IMR-90 (cell line): ENCODE measurements at regions not wholly inside any gene's neighbourhood (a gene's known extent, or its start where the extent isn't known, plus 50 kb on each side); places are given as distances from the start of the nearest gene placed in this dataset.

Experiments used
- ATAC-seq: fragments of 200-7000 bp; cut with Tn5 transposase; 2 replicates; pipeline ENCODE4 v1.9.1; 2020; ENCODE audit warnings: low read depth, mild to moderate bottlenecking, moderate library complexity
- BruUV-seq: library from RNA; stranded (reverse); fragments of 400-500 nt; replicated peaks from 2 replicates; lab custom pipeline; 2021; lab: Mats Ljungman, UMichigan
- CTCF ChIA-PET: fragments of 300-600 bp; formaldehyde crosslinking; extraction: SDS; loops from one replicate; lab custom pipeline; 2021; ENCODE audit warnings: antibody characterized with exemption; lab: Yijun Ruan, JAX
- POLR2A ChIA-PET: fragments of 300-600 bp; sonication (Branson Sonifier 250); formaldehyde crosslinking; loops from one replicate; lab custom pipeline; 2022; ENCODE audit warnings: antibody characterized with exemption; ENCODE audit not compliant: unreplicated experiment; lab: Charles Lee
- DNase-seq: peaks from one replicate; pipeline ENCODE4 v3.0.0; 2013
- H2AFZ ChIP-seq: replicated peaks from 2 replicates; pipeline ENCODE3; 2013; ENCODE audit warnings: low read length, mild to moderate bottlenecking; ENCODE audit not compliant: poor library complexity
- H2AK5ac ChIP-seq: 2 replicates; pipeline ENCODE4 v1.6.1; 2013; ENCODE audit warnings: low read depth, low read length, inconsistent platforms
- H2AK9ac ChIP-seq: replicated peaks from 2 replicates; pipeline ENCODE3; 2013; ENCODE audit warnings: mild to moderate bottlenecking, low read depth, low read length, moderate library complexity; ENCODE audit not compliant: poor library complexity
- H2BK120ac ChIP-seq: 2 replicates; pipeline ENCODE4 v1.6.1; 2013; ENCODE audit warnings: low read depth, low read length, inconsistent platforms
- H2BK15ac ChIP-seq: 3 replicates; pipeline ENCODE4 v1.6.1; 2013; ENCODE audit warnings: low read depth, low read length, inconsistent platforms
- H2BK20ac ChIP-seq: 2 replicates; pipeline ENCODE4 v1.6.1; 2013; ENCODE audit warnings: low read depth, mild to moderate bottlenecking, inconsistent platforms, low read length, moderate library complexity
- H2BK5ac ChIP-seq: 2 replicates; pipeline ENCODE4 v1.6.1; 2013; ENCODE audit warnings: mild to moderate bottlenecking, low read depth, low read length, inconsistent platforms; ENCODE audit not compliant: poor library complexity, severe bottlenecking
- H3K14ac ChIP-seq: replicated peaks from 2 replicates; pipeline ENCODE4 v1.6.1; 2013; ENCODE audit warnings: low read depth, low read length, inconsistent platforms
- H3K18ac ChIP-seq: 2 replicates; pipeline ENCODE4 v1.6.1; 2013; ENCODE audit warnings: low read depth, low read length, control low read depth
- H3K23ac ChIP-seq: 2 replicates; pipeline ENCODE4 v1.6.1; 2013; ENCODE audit warnings: low read depth, low read length, inconsistent platforms
- H3K27ac ChIP-seq: 2 replicates; pipeline ENCODE4 v1.5.1; 2013; ENCODE audit warnings: mild to moderate bottlenecking, control low read depth, low read length; ENCODE audit not compliant: insufficient read depth
- H3K27me3 ChIP-seq: 2 replicates; pipeline ENCODE4 v1.6.1; 2013; ENCODE audit warnings: low read length; ENCODE audit not compliant: control insufficient read depth, insufficient read depth
- H3K36me3 ChIP-seq: 2 replicates; pipeline ENCODE4 v1.6.1; 2013; ENCODE audit warnings: low read length, mixed read lengths; ENCODE audit not compliant: control insufficient read depth, insufficient read depth
- H3K4ac ChIP-seq: 2 replicates; pipeline ENCODE4 v1.6.1; 2013; ENCODE audit warnings: low read depth, low read length, inconsistent platforms
- H3K4me1 ChIP-seq: 2 replicates; pipeline ENCODE4 v1.6.1; 2013; ENCODE audit warnings: low read length, mixed read lengths; ENCODE audit not compliant: control insufficient read depth, insufficient read depth
- H3K4me2 ChIP-seq: 2 replicates; pipeline ENCODE4 v1.6.1; 2013; ENCODE audit warnings: low read depth, mild to moderate bottlenecking, control low read depth, low read length, moderate library complexity
- H3K4me3 ChIP-seq: 2 replicates; pipeline ENCODE4 v1.5.1; 2013; ENCODE audit warnings: low read depth, mild to moderate bottlenecking, control low read depth, low read length, moderate library complexity; ENCODE audit not compliant: insufficient read depth
- H3K56ac ChIP-seq: 2 replicates; pipeline ENCODE4 v1.6.1; 2013; ENCODE audit warnings: low read length, inconsistent platforms; ENCODE audit not compliant: insufficient read depth; ENCODE audit errors: extremely low read depth
- H3K79me1 ChIP-seq, 2 experiments: 2 replicates each; pipeline ENCODE4 v1.6.1; 2013; ENCODE audit warnings: low read length in 2 of 2, inconsistent platforms in 1 of 2, low read depth in 1 of 2
- H3K9ac ChIP-seq: 2 replicates; pipeline ENCODE4 v1.6.1; 2013; ENCODE audit warnings: low read depth, low read length, control low read depth
- H3K9me1 ChIP-seq: 2 replicates; pipeline ENCODE4 v1.6.1; 2013; ENCODE audit warnings: low read length, inconsistent platforms; ENCODE audit not compliant: insufficient read depth
- H3K9me3 ChIP-seq: 2 replicates; pipeline ENCODE4 v1.6.1; 2013; ENCODE audit warnings: low read length; ENCODE audit not compliant: control insufficient read depth, insufficient read depth
- H4K20me1 ChIP-seq: 2 replicates; pipeline ENCODE4 v1.6.1; 2013; ENCODE audit warnings: low read length, inconsistent platforms; ENCODE audit not compliant: insufficient read depth
- H4K5ac ChIP-seq: 2 replicates; pipeline ENCODE4 v1.6.1; 2013; ENCODE audit warnings: mild to moderate bottlenecking, low read depth, low read length, control low read depth
- H4K8ac ChIP-seq, 2 experiments: 2 replicates each; pipeline ENCODE4 v1.6.1; 2013; ENCODE audit warnings: low read depth in 2 of 2, low read length in 2 of 2, control low read depth in 1 of 2, inconsistent platforms in 1 of 2
- H4K91ac ChIP-seq: 2 replicates; pipeline ENCODE4 v1.6.1; 2013; ENCODE audit warnings: low read depth, low read length, inconsistent platforms; ENCODE audit not compliant: insufficient read depth
- NFE2L2 ChIP-seq: fragments of 150-350 bp; IDR thresholded peaks from 2 replicates; pipeline ENCODE4 v1.6.1; 2016; ENCODE audit warnings: low read depth, mild to moderate bottlenecking, low read length
- RAD21 ChIP-seq: IDR thresholded peaks from 2 replicates; pipeline ENCODE4 v1.6.1; 2012; ENCODE audit warnings: low read length, improper control_type of control experiment
- WGBS, 2 experiments: methylation state at CpG; one replicate each; pipeline versions ENCODE4 v1.1.5 to v1.1.7; 2013; ENCODE audit warnings: missing lambda C conversion rate in 2 of 2; ENCODE audit not compliant: insufficient read length in 1 of 2; ENCODE audit errors: extremely low coverage in 2 of 2; 5-methylcytosine and 5-hydroxymethylcytosine counted together
- dilution Hi-C: fragments of 300-500 bp; cut with HindIII; formaldehyde crosslinking; loops from one replicate; pipeline ENCODE4 v1.14.3; 2018; ENCODE audit warnings: low sequenced_read_pairs; ENCODE audit not compliant: unreplicated experiment
- in situ Hi-C: fragments of 300-500 bp; cut with MboI; formaldehyde crosslinking; loops from 3 replicates; pipeline ENCODE4 v1.14.3; 2019; ENCODE audit warnings: low sequenced_read_pairs, inconsistent platforms, mixed read lengths
- intact Hi-C: fragments of 100-400 bp; cut with micrococcal nuclease; formaldehyde crosslinking; loops from 2 replicates; pipeline ENCODE4 v1.10.0; 2022

DNA sequence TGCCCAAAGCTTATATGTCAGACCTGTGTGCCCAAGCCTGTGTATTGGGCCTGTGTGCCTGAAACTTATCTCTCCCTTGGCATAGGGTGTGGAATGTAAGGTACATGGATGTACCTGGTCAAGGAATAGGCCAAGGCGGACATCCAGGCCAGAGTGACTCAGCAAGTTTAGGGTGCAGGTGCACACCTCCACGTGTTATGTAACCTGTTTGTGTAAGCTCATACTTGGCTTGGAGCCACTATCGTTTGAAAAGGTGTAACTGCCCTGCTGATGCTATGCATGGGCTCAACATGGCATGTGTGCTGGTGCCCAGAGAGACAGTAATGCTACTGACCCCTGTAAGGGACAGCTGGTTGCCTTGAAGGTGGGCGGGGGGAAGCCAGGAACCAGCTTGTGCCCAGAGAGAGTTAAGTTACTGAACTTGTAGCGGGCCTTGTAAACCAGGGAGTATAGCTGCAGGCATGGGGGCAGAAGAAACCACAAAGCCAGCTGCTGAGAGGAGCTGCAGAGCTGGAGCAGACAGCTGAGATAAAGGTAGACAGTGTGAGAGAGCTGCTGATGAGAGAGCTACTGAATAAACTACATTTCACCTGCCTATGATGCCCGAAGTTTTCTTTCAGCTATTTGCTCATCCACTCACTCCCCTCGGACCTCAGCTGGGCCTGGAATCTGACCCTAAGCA, 656.4 kb upstream of the ZWINT start:
- TF ChIP-seq NFE2L2 (peak; percentile 37), RAD21 (no peak)
- CTCF ChIA-PET = no interaction called here
- Histone ChIP-seq H2AK5ac (no peak overlapping the region), H3K36me3 (no peaks in the 10 kb centered on the region), H3K18ac (no peak overlapping the region), H4K5ac (no peak overlapping the region), H2BK15ac (no peak overlapping the region), H4K20me1 (no peaks in the 10 kb centered on the region), H2BK120ac (no peak overlapping the region), H3K9ac (no peak overlapping the region), H2AFZ (no peak overlapping the region), H3K4me3 (no peak overlapping the region), H2BK20ac (no peak overlapping the region), H3K27ac (no peak overlapping the region), H2BK5ac (no peak overlapping the region), H3K4me2 (no peak overlapping the region), H3K27me3 (no peaks in the 10 kb centered on the region), H3K23ac (no peak overlapping the region), H3K56ac (no peak overlapping the region), H3K9me3 (peaks cover 26% of the 10 kb centered on the region), H3K9me1 (no peaks in the 10 kb centered on the region), H3K79me1 (no peaks in the 10 kb centered on the region), H3K14ac (no peak overlapping the region), H4K8ac (no peak overlapping the region), H4K91ac (no peak overlapping the region), H3K4ac (no peak overlapping the region), H2AK9ac (no peak overlapping the region), H3K4me1 (no peaks in the 10 kb centered on the region)
- ATAC-seq (no peak), DNase-seq (no peak)
- intact Hi-C loops = no loop called here
- no TSS peak for BruUV-seq
- in situ Hi-C loops = no loop called here
- WGBS, 2 experiments = 43% methylated on average over 6 of the region's 7 CpGs; no CpG with 5 or more reads in 1 of the 2 experiments
- dilution Hi-C loops = no loop called here
- POLR2A ChIA-PET = no interaction called here
